WERI-Rb-1 (cell line): ENCODE measurements at regions not wholly inside any gene's neighbourhood (a gene's known extent, or its start where the extent isn't known, plus 50 kb on each side); places are given as distances from the start of the nearest gene placed in this dataset.

Experiments
- DNase-seq: peaks from one replicate; pipeline ENCODE4 v3.0.0-alpha.2; 2020
- H3K27ac ChIP-seq: fragments of 250-450 bp; sonication (Bioruptor Pico); 2 replicates; pipeline ENCODE4 v1.5.1; 2020; ENCODE audit warnings: mild to moderate bottlenecking, moderate library complexity
- H3K27me3 ChIP-seq: fragments of 250-450 bp; sonication (Bioruptor Pico); 2 replicates; pipeline ENCODE4 v1.5.1; 2021; ENCODE audit warnings: mild to moderate bottlenecking, low read depth, moderate library complexity; ENCODE audit not compliant: insufficient read depth, severe bottlenecking
- H3K36me3 ChIP-seq: fragments of 250-450 bp; sonication (Bioruptor Pico); 2 replicates; pipeline ENCODE4 v1.5.1; 2020; ENCODE audit warnings: mild to moderate bottlenecking, moderate library complexity
- H3K4me3 ChIP-seq: 2 replicates; pipeline ENCODE4 v1.5.1; 2011; ENCODE audit warnings: low read depth, mild to moderate bottlenecking, control low read depth, low read length
- H3K9me3 ChIP-seq: fragments of 250-450 bp; sonication (Bioruptor Pico); 2 replicates; pipeline ENCODE4 v1.5.1; 2021; ENCODE audit warnings: mild to moderate bottlenecking, moderate library complexity; ENCODE audit not compliant: severe bottlenecking
- CTCF ChIP-seq: IDR thresholded peaks from 2 replicates; pipeline ENCODE4 v1.5.1; 2011; ENCODE audit warnings: low read depth, mild to moderate bottlenecking, control low read depth, inconsistent platforms, low read length

- Histone ChIP-seq H3K27ac (no peak overlapping the region), H3K36me3 (no peaks in the 10 kb centered on the region), H3K27me3 (no peaks in the 10 kb centered on the region), H3K9me3 (peaks cover 8% of the 10 kb centered on the region), H3K4me3 (no peak overlapping the region)
- no peak for TF ChIP-seq CTCF
- no peak for DNase-seq
Observed at GRCh38 chr6:15905488-15906419, 223.1 kb upstream of the MYLIP start.

- DNase-seq = no peak
- Histone ChIP-seq H3K27ac (no peak overlapping the region), H3K4me3 (no peak overlapping the region), H3K27me3 (no peaks in the 10 kb centered on the region), H3K36me3 (no peaks in the 10 kb centered on the region), H3K9me3 (peaks cover 8% of the 10 kb centered on the region)
- TF ChIP-seq CTCF = no peak
Observed at GRCh38 chr6:15904651-15905376, 224.1 kb upstream of the MYLIP start.

GRCh38 chr6:15901141-15902115, 227.5 kb upstream of the MYLIP start:
- Histone ChIP-seq H3K27ac (no peak overlapping the region), H3K9me3 (peaks cover 4% of the 10 kb centered on the region), H3K4me3 (no peak overlapping the region), H3K27me3 (no peaks in the 10 kb centered on the region), H3K36me3 (no peaks in the 10 kb centered on the region)
- peak; percentile 22; the same call in 1 of the 2 replicates for TF ChIP-seq CTCF
- DNase-seq = no peak

- H3K9me3 ChIP-seq = peaks cover 9% of the 10 kb centered on the region
- no peak overlapping the region for H3K27ac ChIP-seq
- no peak for DNase-seq
- H3K4me3 ChIP-seq = no peak overlapping the region
- no peak for TF ChIP-seq CTCF
- H3K27me3 ChIP-seq = no peaks in the 10 kb centered on the region
- no peaks in the 10 kb centered on the region for H3K36me3 ChIP-seq
Observed at GRCh38 chr6:15898693-15899092, 230.2 kb upstream of the MYLIP start.

GRCh38 chr6:15897063-15897876, 231.6 kb upstream of the MYLIP start:
- no peak overlapping the region for H3K4me3 ChIP-seq
- H3K27ac ChIP-seq = no peak overlapping the region
- H3K9me3 ChIP-seq = peaks cover 7% of the 10 kb centered on the region
- H3K27me3 ChIP-seq = no peaks in the 10 kb centered on the region
- H3K36me3 ChIP-seq = no peaks in the 10 kb centered on the region
- no peak for DNase-seq
- TF ChIP-seq CTCF = no peak
